ENCODE measurements at regions not wholly inside any gene's neighbourhood (a gene's known extent, or its start where the extent isn't known, plus 50 kb on each side); places are given as distances from the start of the nearest gene placed in this dataset.

DNA sequence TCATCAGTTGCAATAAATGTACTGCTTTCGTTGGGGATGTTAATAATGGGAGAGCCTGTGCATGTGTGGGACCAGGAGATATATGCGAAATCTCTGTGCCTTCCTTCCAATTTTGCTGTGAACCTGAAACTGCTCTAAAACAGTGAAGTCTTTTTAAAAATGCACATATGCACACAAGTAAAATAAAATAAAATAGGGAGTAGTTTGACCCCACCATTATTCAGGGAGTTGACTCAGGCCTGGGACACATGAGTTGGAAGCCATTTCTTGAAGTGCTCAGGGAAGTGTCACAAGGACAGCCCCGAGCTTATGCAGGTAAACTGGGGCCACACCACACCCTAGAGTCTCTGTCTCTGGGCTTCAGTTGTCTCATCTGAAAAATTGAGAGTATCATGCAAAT lies 183.1 kb upstream of the POU2AF2 start:
- no peak for DNase-seq (ENCODE audit: low read depth, low spot score)
- Histone ChIP-seq H3K9me3 (ENCODE audit: insufficient read depth, low read length) (no peaks in the 10 kb centered on the region), H3K4me1 (ENCODE audit: insufficient read depth, insufficient read length) (no peaks in the 10 kb centered on the region), H3K9ac (ENCODE audit: insufficient read length, low read depth) (no peak overlapping the region), H3K4me3 (ENCODE audit: insufficient read length, low read depth) (no peak overlapping the region), H3K27me3 (ENCODE audit: insufficient read depth, insufficient read length) (no peaks in the 10 kb centered on the region), H3K36me3 (ENCODE audit: insufficient read depth, insufficient read length, low read length) (no peaks in the 10 kb centered on the region)
- TF ChIP-seq ZNF274 (IDR thresholded peaks at IDR 0.05; ENCODE audit: low read depth, low read length) (no peak), YY1 (IDR thresholded peaks at IDR 0.05; ENCODE audit: insufficient read depth, insufficient read length) (no peak), SUZ12 (IDR thresholded peaks at IDR 0.05; ENCODE audit: extremely low read depth, insufficient read depth, insufficient read length) (no peak)

DNA sequence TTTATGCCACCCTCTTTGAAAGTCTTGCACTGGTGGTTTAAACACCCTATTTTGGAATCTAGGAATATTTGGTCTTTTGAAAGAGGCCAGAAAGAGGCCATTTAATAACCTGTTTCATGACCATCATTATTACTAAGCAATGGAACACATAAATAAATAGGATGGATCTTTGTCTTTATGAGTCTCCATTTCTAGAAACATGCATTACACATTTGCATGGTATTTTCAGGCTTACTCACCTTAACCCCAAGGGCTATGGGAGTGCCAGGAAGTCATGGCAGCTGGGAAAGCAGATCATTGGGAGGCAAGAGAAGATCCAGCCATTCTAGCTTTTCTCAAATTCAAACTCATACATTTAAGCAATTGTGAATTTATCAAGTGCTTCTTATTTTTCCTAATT lies 185.8 kb upstream of the POU2AF2 start:
- DNase-seq (ENCODE audit: low read depth, low spot score) = no peak
- Histone ChIP-seq H3K4me1 (ENCODE audit: insufficient read depth, insufficient read length) (no peaks in the 10 kb centered on the region), H3K36me3 (ENCODE audit: insufficient read depth, insufficient read length, low read length) (no peaks in the 10 kb centered on the region), H3K27me3 (ENCODE audit: insufficient read depth, insufficient read length) (no peaks in the 10 kb centered on the region), H3K9me3 (ENCODE audit: insufficient read depth, low read length) (no peaks in the 10 kb centered on the region), H3K4me3 (ENCODE audit: insufficient read length, low read depth) (no peak overlapping the region), H3K9ac (ENCODE audit: insufficient read length, low read depth) (no peak overlapping the region)
- no peak for TF ChIP-seq ZNF274 (IDR thresholded peaks at IDR 0.05; ENCODE audit: low read depth, low read length)
- TF ChIP-seq YY1 (IDR thresholded peaks at IDR 0.05; ENCODE audit: insufficient read depth, insufficient read length) = no peak
- no peak for TF ChIP-seq SUZ12 (IDR thresholded peaks at IDR 0.05; ENCODE audit: extremely low read depth, insufficient read depth, insufficient read length)

DNA sequence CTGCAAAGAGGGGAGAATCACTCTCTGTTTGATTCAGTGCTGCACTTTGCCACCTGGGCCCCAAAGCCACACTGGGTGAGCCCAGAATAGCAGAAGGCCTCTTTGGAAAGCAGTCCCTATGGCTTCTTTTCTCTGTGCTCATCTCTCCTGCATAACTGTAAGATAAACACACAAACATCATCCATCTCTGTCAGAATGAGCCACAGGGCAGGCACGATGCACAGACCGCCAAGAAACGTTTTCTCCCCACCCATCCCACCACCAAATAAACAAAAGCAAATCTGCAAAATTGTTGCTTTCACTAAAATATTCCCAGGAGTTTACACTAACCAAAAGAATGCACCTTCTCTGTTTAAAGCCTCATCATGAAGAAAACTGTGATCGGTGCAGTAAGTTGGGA lies 196.4 kb upstream of the POU2AF2 start:
- no peak for TF ChIP-seq ZNF274 (IDR thresholded peaks at IDR 0.05; ENCODE audit: low read depth, low read length)
- no peak for TF ChIP-seq SUZ12 (IDR thresholded peaks at IDR 0.05; ENCODE audit: extremely low read depth, insufficient read depth, insufficient read length)
- no peak for TF ChIP-seq YY1 (IDR thresholded peaks at IDR 0.05; ENCODE audit: insufficient read depth, insufficient read length)
- no peaks in the 10 kb centered on the region for H3K36me3 ChIP-seq (ENCODE audit: insufficient read depth, insufficient read length, low read length)

DNA sequence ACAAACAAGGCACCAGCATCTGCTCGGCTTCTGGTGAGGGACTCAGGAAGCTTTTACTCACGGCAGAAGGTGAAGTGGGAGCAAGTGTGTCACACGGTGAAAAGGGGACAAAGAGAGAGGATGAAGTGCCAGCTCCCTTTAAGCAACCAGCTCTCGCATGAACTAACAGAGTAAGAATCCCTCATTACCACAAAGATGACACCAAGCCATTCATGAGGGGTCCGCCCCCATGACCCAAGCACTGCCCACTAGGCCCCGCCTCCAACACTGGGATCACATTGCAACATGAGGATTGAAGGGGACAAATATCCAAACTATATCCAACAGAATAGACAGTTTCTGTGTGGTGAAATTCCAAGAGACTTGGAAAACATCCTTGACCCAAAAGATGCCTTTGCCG lies 198.2 kb upstream of the POU2AF2 start:
- DNase-seq (ENCODE audit: low read depth, low spot score) = no peak
- H3K9me3 ChIP-seq (ENCODE audit: insufficient read depth, low read length) = no peaks in the 10 kb centered on the region
- H3K4me3 ChIP-seq (ENCODE audit: insufficient read length, low read depth) = no peak overlapping the region
- H3K9ac ChIP-seq (ENCODE audit: insufficient read length, low read depth) = no peak overlapping the region
- H3K36me3 ChIP-seq (ENCODE audit: insufficient read depth, insufficient read length, low read length) = no peaks in the 10 kb centered on the region
- H3K4me1 ChIP-seq (ENCODE audit: insufficient read depth, insufficient read length) = no peaks in the 10 kb centered on the region
- H3K27me3 ChIP-seq (ENCODE audit: insufficient read depth, insufficient read length) = no peaks in the 10 kb centered on the region
- TF ChIP-seq YY1 (IDR thresholded peaks at IDR 0.05; ENCODE audit: insufficient read depth, insufficient read length) = no peak
- TF ChIP-seq SUZ12 (IDR thresholded peaks at IDR 0.05; ENCODE audit: extremely low read depth, insufficient read depth, insufficient read length) = no peak
- TF ChIP-seq ZNF274 (IDR thresholded peaks at IDR 0.05; ENCODE audit: low read depth, low read length) = no peak

More for the DNA sequence above, 196.4 kb upstream of the POU2AF2 start:
- no peaks in the 10 kb centered on the region for H3K4me1 ChIP-seq (ENCODE audit: insufficient read depth, insufficient read length)
- DNase-seq (ENCODE audit: low read depth, low spot score) = no peak
- H3K27me3 ChIP-seq (ENCODE audit: insufficient read depth, insufficient read length) = no peaks in the 10 kb centered on the region
- no peaks in the 10 kb centered on the region for H3K9me3 ChIP-seq (ENCODE audit: insufficient read depth, low read length)
- H3K4me3 ChIP-seq (ENCODE audit: insufficient read length, low read depth) = no peak overlapping the region
- no peak overlapping the region for H3K9ac ChIP-seq (ENCODE audit: insufficient read length, low read depth)

DNA sequence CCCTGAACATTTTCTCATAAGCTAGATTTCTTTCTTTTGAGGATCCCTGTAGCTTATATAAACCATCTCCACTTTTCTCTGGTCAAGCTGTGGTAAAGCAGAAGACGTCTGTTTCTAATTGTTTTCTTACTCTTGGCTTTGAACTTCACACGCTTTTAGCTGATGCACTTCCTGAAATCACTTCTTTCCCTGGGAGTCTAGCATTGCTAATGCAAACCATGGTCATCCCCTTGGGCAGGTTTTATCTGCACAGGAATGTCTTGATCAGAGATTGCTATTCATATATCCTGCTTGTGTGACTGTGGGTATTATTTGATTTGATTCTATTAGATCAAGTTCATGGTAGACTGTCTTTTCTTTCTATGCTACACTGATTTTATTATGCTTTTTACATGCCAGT lies 199.2 kb upstream of the POU2AF2 start:
- no peaks in the 10 kb centered on the region for H3K4me1 ChIP-seq (ENCODE audit: insufficient read depth, insufficient read length)
- H3K9ac ChIP-seq (ENCODE audit: insufficient read length, low read depth) = no peak overlapping the region
- no peaks in the 10 kb centered on the region for H3K9me3 ChIP-seq (ENCODE audit: insufficient read depth, low read length)
- TF ChIP-seq SUZ12 (IDR thresholded peaks at IDR 0.05; ENCODE audit: extremely low read depth, insufficient read depth, insufficient read length) (no peak), YY1 (IDR thresholded peaks at IDR 0.05; ENCODE audit: insufficient read depth, insufficient read length) (no peak), ZNF274 (IDR thresholded peaks at IDR 0.05; ENCODE audit: low read depth, low read length) (no peak)
- DNase-seq (ENCODE audit: low read depth, low spot score) = no peak
- no peaks in the 10 kb centered on the region for H3K27me3 ChIP-seq (ENCODE audit: insufficient read depth, insufficient read length)
- no peaks in the 10 kb centered on the region for H3K36me3 ChIP-seq (ENCODE audit: insufficient read depth, insufficient read length, low read length)
- H3K4me3 ChIP-seq (ENCODE audit: insufficient read length, low read depth) = no peak overlapping the region

DNA sequence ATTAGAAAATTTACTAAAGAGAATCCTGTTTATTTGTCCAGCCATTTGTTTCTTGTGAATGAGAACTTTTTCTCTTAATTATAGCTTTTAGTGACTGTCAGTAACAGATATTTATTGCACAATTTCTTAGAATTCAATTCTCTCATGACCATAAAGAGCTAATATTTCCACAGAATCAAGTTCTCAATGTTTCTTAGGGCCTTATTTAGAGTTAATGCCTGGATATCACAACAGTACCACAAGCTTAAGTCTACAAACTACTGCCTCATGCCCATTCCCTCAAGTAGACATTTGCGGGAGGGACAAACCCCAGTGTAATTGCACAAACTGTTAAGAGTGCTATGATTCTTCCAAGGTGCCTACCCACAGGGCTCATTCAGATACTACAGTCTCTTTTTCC lies 199.7 kb upstream of the POU2AF2 start:
- Histone ChIP-seq H3K4me3 (ENCODE audit: insufficient read length, low read depth) (no peak overlapping the region), H3K4me1 (ENCODE audit: insufficient read depth, insufficient read length) (no peaks in the 10 kb centered on the region), H3K9ac (ENCODE audit: insufficient read length, low read depth) (no peak overlapping the region), H3K27me3 (ENCODE audit: insufficient read depth, insufficient read length) (no peaks in the 10 kb centered on the region), H3K36me3 (ENCODE audit: insufficient read depth, insufficient read length, low read length) (no peaks in the 10 kb centered on the region), H3K9me3 (ENCODE audit: insufficient read depth, low read length) (no peaks in the 10 kb centered on the region)
- TF ChIP-seq YY1 (IDR thresholded peaks at IDR 0.05; ENCODE audit: insufficient read depth, insufficient read length) (no peak), ZNF274 (IDR thresholded peaks at IDR 0.05; ENCODE audit: low read depth, low read length) (no peak), SUZ12 (IDR thresholded peaks at IDR 0.05; ENCODE audit: extremely low read depth, insufficient read depth, insufficient read length) (no peak)
- DNase-seq (ENCODE audit: low read depth, low spot score) = no peak

DNA sequence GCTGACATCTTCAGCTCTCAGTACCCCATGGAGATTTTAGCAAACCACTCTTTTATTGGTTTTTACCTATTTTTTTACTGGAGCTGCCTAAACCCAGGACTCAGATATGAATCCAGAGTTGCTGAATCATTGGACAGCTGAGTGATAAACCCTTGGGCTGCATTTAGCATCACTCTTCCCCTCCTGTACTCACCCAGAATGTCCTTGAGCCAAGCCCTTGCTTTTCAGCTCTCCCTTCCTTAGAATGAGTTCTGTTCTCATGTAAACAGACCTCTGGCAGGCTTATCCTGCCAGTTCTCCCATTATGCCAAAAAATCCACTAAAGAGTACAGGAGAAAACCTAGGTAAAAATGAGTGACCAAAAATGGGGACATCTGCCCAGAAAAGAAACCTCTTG lies 200.1 kb upstream of the POU2AF2 start:
- DNase-seq (ENCODE audit: low read depth, low spot score) = no peak

More for the DNA sequence above, 200.1 kb upstream of the POU2AF2 start:
- Histone ChIP-seq H3K36me3 (ENCODE audit: insufficient read depth, insufficient read length, low read length) (no peaks in the 10 kb centered on the region), H3K27me3 (ENCODE audit: insufficient read depth, insufficient read length) (no peaks in the 10 kb centered on the region), H3K9ac (ENCODE audit: insufficient read length, low read depth) (no peak overlapping the region), H3K4me3 (ENCODE audit: insufficient read length, low read depth) (no peak overlapping the region), H3K4me1 (ENCODE audit: insufficient read depth, insufficient read length) (no peaks in the 10 kb centered on the region), H3K9me3 (ENCODE audit: insufficient read depth, low read length) (no peaks in the 10 kb centered on the region)
- TF ChIP-seq YY1 (IDR thresholded peaks at IDR 0.05; ENCODE audit: insufficient read depth, insufficient read length) (no peak), ZNF274 (IDR thresholded peaks at IDR 0.05; ENCODE audit: low read depth, low read length) (no peak), SUZ12 (IDR thresholded peaks at IDR 0.05; ENCODE audit: extremely low read depth, insufficient read depth, insufficient read length) (no peak)
